Astrocyte (in vitro differentiated cells and primary cell): ENCODE measurements at regions not wholly inside any gene's neighbourhood (a gene's known extent, or its start where the extent isn't known, plus 50 kb on each side); places are given as distances from the start of the nearest gene placed in this dataset.

ENCODE experiments used
- DNase-seq: peaks from one replicate; pipeline ENCODE4 v3.0.0-alpha.2; 2010; ENCODE audit warnings: low read depth
- FAIRE-seq: peaks from 2 replicates; lab custom pipeline; 2011; peaks lifted over from hg19 to GRCh38; lab: Jason Lieb, UNC
- H2AFZ ChIP-seq: 2 replicates; pipeline ENCODE4 v1.6.0; 2012; ENCODE audit warnings: low read depth, low read length, inconsistent platforms
- H3K27ac ChIP-seq: 2 replicates; pipeline ENCODE4 v1.5.1; 2011; ENCODE audit warnings: low read depth, low read length, inconsistent platforms
- H3K27me3 ChIP-seq: 2 replicates; pipeline ENCODE4 v1.6.0; 2011; ENCODE audit warnings: low read length, inconsistent platforms; ENCODE audit not compliant: insufficient read depth
- H3K36me3 ChIP-seq: 2 replicates; pipeline ENCODE4 v1.5.1; 2011; ENCODE audit warnings: low read length, inconsistent platforms; ENCODE audit not compliant: insufficient read depth
- H3K4me1 ChIP-seq: 2 replicates; pipeline ENCODE4 v1.5.1; 2011; ENCODE audit warnings: low read length, inconsistent platforms; ENCODE audit not compliant: insufficient read depth
- H3K4me2 ChIP-seq: 2 replicates; pipeline ENCODE4 v1.6.0; 2012; ENCODE audit warnings: low read length, inconsistent platforms
- H3K4me3 ChIP-seq: 2 replicates; pipeline ENCODE4 v1.5.1; 2011; ENCODE audit warnings: low read depth, mild to moderate bottlenecking, low read length, inconsistent platforms; ENCODE audit not compliant: insufficient read depth
- H3K79me2 ChIP-seq: 2 replicates; pipeline ENCODE4 v1.6.0; 2012; ENCODE audit warnings: mild to moderate bottlenecking, low read length, inconsistent platforms; ENCODE audit not compliant: insufficient read depth
- H3K9ac ChIP-seq: 2 replicates; pipeline ENCODE4 v1.6.0; 2012; ENCODE audit warnings: mild to moderate bottlenecking, low read length, inconsistent platforms
- H3K9me3 ChIP-seq: 2 replicates; pipeline ENCODE4 v1.5.1; 2012; ENCODE audit warnings: low read depth, mild to moderate bottlenecking, low read length, inconsistent platforms; ENCODE audit not compliant: insufficient read depth
- H4K20me1 ChIP-seq: 2 replicates; pipeline ENCODE4 v1.6.0; 2012; ENCODE audit warnings: low read length, inconsistent platforms; ENCODE audit not compliant: insufficient read depth
- H3K27ac Mint-ChIP-seq: one replicate; pipeline ENCODE4 v1.8.0; 2021; ENCODE audit warnings: mild to moderate bottlenecking, mixed read lengths; ENCODE audit not compliant: unreplicated experiment
- H3K27me3 Mint-ChIP-seq: one replicate; pipeline ENCODE4 v1.8.0; 2021; ENCODE audit warnings: low read depth, mixed read lengths; ENCODE audit not compliant: unreplicated experiment
- H3K36me3 Mint-ChIP-seq: one replicate; pipeline ENCODE4 v1.8.0; 2021; ENCODE audit warnings: low read depth, mixed read lengths; ENCODE audit not compliant: unreplicated experiment
- H3K4me1 Mint-ChIP-seq: one replicate; pipeline ENCODE4 v1.8.0; 2021; ENCODE audit warnings: low read depth, mixed read lengths; ENCODE audit not compliant: unreplicated experiment
- H3K4me3 Mint-ChIP-seq: one replicate; pipeline ENCODE4 v1.8.0; 2021; ENCODE audit warnings: mild to moderate bottlenecking, moderate library complexity, mixed read lengths; ENCODE audit not compliant: unreplicated experiment
- H3K9me3 Mint-ChIP-seq: one replicate; pipeline ENCODE4 v1.8.0; 2021; ENCODE audit warnings: mild to moderate bottlenecking, mixed read lengths; ENCODE audit not compliant: unreplicated experiment
- CTCF ChIP-seq: IDR thresholded peaks from 2 replicates; pipeline ENCODE4 v1.5.1; 2011; ENCODE audit warnings: low read depth, mild to moderate bottlenecking, inconsistent platforms, low read length, moderate library complexity; ENCODE audit not compliant: insufficient read depth
- EZH2 ChIP-seq: IDR thresholded peaks from 2 replicates; pipeline ENCODE4 v1.6.1; 2012; ENCODE audit warnings: mild to moderate bottlenecking, low read length, inconsistent platforms; ENCODE audit not compliant: insufficient read depth

GRCh38 chr18:4578449-4578848, 123.3 kb upstream of the DLGAP1 start:
- Mint-ChIP-seq H3K4me3 (no peak overlapping the region), H3K36me3 (peaks cover 2% of the 10 kb centered on the region), H3K27ac (no peak overlapping the region), H3K27me3 (no peaks in the 10 kb centered on the region), H3K9me3 (peaks cover 30% of the 10 kb centered on the region), H3K4me1 (no peaks in the 10 kb centered on the region)
- Histone ChIP-seq H3K4me1 (no peaks in the 10 kb centered on the region), H3K4me3 (no peak overlapping the region), H3K36me3 (no peaks in the 10 kb centered on the region), H4K20me1 (no peaks in the 10 kb centered on the region), H3K79me2 (no peaks in the 10 kb centered on the region), H3K9me3 (peaks cover 4% of the 10 kb centered on the region), H3K4me2 (no peak overlapping the region), H3K27me3 (no peaks in the 10 kb centered on the region), H3K27ac (no peak overlapping the region), H2AFZ (no peak overlapping the region), H3K9ac (no peak overlapping the region)
- FAIRE-seq (no peak), DNase-seq (no peak)
- no peak for TF ChIP-seq CTCF
- no peak for TF ChIP-seq EZH2

- Histone ChIP-seq H4K20me1 (no peaks in the 10 kb centered on the region), H3K9ac (no peak overlapping the region), H3K27me3 (no peaks in the 10 kb centered on the region), H3K79me2 (no peaks in the 10 kb centered on the region), H3K36me3 (no peaks in the 10 kb centered on the region), H3K4me2 (no peak overlapping the region), H2AFZ (no peak overlapping the region), H3K9me3 (peaks cover 4% of the 10 kb centered on the region), H3K4me1 (no peaks in the 10 kb centered on the region), H3K4me3 (no peak overlapping the region), H3K27ac (no peak overlapping the region)
- TF ChIP-seq EZH2 (no peak), CTCF (no peak)
- Mint-ChIP-seq H3K4me1 (no peaks in the 10 kb centered on the region), H3K27ac (no peak overlapping the region), H3K36me3 (peaks cover 2% of the 10 kb centered on the region), H3K27me3 (no peaks in the 10 kb centered on the region), H3K9me3 (peaks cover 24% of the 10 kb centered on the region), H3K4me3 (no peak overlapping the region)
- DNase-seq: no peak
- no peak for FAIRE-seq
Measured at GRCh38 chr18:4573735-4574134, 118.6 kb upstream of the DLGAP1 start.

GRCh38 chr18:4557502-4557901, 102.4 kb upstream of the DLGAP1 start:
- Mint-ChIP-seq H3K9me3 (no peaks in the 10 kb centered on the region), H3K4me1 (no peaks in the 10 kb centered on the region), H3K4me3 (no peak overlapping the region), H3K36me3 (no peaks in the 10 kb centered on the region), H3K27me3 (no peaks in the 10 kb centered on the region), H3K27ac (no peak overlapping the region)
- Histone ChIP-seq H3K27ac (no peak overlapping the region), H4K20me1 (no peaks in the 10 kb centered on the region), H3K4me1 (no peaks in the 10 kb centered on the region), H3K9me3 (no peaks in the 10 kb centered on the region), H2AFZ (no peak overlapping the region), H3K36me3 (no peaks in the 10 kb centered on the region), H3K4me2 (no peak overlapping the region), H3K4me3 (no peak overlapping the region), H3K9ac (no peak overlapping the region), H3K27me3 (no peaks in the 10 kb centered on the region), H3K79me2 (no peaks in the 10 kb centered on the region)
- no peak for DNase-seq
- no peak for FAIRE-seq
- no peak for TF ChIP-seq CTCF
- TF ChIP-seq EZH2: no peak
